ENCODE measurements at regions not wholly inside any gene's neighbourhood (a gene's known extent, or its start where the extent isn't known, plus 50 kb on each side); places are given as distances from the start of the nearest gene placed in this dataset.

DNA sequence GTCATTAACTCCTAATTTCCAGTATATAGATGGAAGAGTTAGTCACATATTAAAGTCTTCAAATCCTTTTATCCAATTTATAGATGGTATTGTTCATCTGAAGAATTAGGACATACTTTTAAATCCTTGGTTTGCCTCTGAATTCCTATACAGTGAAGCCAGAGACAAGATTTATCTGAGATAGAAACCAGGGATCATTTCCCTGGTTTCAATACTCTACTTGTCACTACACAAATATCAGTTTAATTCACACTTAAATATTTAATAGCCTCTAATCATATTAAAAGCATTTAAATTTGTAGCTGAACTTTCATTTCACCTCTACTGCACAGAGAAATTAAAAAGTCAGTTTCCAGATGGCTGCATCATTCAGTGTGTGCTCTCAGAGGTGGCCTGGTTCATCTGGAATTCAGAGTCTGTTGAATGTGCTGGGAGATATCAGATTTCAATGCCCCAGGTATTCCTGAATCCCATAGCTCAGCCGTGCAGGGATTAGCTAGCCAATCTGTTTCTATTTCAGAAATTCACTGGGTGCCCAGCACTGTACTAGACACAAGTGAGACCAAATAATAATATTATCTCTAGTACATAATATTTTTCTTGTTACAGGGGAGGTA, 344.3 kb downstream of the AASDHPPT start:
- no peak for FAIRE-seq
- TF ChIP-seq, protein P1, sequence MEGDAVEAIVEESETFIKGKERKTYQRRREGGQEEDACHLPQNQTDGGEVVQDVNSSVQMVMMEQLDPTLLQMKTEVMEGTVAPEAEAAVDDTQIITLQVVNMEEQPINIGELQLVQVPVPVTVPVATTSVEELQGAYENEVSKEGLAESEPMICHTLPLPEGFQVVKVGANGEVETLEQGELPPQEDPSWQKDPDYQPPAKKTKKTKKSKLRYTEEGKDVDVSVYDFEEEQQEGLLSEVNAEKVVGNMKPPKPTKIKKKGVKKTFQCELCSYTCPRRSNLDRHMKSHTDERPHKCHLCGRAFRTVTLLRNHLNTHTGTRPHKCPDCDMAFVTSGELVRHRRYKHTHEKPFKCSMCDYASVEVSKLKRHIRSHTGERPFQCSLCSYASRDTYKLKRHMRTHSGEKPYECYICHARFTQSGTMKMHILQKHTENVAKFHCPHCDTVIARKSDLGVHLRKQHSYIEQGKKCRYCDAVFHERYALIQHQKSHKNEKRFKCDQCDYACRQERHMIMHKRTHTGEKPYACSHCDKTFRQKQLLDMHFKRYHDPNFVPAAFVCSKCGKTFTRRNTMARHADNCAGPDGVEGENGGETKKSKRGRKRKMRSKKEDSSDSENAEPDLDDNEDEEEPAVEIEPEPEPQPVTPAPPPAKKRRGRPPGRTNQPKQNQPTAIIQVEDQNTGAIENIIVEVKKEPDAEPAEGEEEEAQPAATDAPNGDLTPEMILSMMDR (IDR thresholded peaks at IDR 0.05; ENCODE audit: insufficient read depth, missing control alignments) = no peak
- no peak for DNase-seq (ENCODE audit: insufficient read length, low spot score)

DNA sequence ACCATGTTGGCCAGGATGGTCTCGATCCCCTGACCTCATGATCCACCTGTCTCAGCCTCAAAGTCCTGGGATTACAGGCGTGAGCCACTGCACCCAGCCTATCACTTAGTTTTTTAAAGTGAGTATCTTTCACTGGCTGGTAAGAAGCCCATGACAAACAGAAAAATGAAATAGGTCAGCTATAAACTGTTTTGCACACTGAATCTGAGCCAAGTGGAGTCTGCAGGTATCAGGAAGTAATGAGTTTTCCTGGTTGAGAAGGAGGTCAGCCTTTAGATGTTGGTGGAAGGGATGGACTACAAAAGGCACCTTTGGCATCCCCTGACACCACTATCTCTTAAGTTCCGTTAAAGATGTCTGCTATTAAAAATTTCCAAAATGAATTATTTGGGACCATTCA, 345.1 kb downstream of the AASDHPPT start:
- TF ChIP-seq, protein P1 (IDR thresholded peaks at IDR 0.05; ENCODE audit: insufficient read depth, missing control alignments) = no peak
- DNase-seq (ENCODE audit: insufficient read length, low spot score) = no peak
- FAIRE-seq = no peak

DNA sequence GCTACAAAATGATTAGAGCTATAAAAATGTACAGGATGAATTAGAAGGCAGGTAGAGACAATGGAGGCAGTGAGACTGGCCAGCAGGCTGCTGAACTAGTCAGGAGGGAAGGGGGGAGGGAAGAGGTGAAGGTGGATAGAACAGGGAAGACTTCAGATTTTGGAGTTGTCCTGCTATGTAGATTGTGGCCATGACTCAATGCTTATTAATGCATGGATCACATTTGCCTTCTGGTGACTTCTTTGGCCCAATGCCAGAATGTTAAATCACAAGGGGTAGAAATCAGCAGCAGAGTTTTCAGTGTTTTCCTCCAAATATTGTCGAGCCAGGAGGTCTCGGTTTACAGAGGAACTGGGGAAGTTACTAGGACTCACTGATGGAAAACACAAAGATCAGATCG, 346.6 kb downstream of the AASDHPPT start:
- FAIRE-seq (no peak), DNase-seq (ENCODE audit: insufficient read length, low spot score) (no peak)
- TF ChIP-seq, protein P1 (IDR thresholded peaks at IDR 0.05; ENCODE audit: insufficient read depth, missing control alignments) = no peak

DNA sequence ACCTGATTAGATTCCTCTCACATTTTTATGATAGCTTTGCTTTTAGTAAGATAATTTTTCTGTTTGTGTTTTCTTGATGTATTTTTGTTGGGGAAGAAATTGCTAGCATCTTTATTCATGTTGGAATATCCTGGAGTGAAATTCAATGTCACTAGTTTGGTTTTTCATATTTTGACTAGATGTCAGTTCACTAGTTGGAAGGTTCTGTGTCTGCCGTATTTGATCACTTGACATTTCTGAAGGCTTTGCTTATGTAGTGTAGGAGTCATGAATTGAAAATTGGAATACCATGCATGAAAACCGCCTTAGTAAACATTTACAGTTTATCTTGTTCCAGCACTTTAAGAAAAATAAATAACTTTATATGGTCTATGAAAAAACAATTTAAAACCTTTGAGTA, 348.4 kb downstream of the AASDHPPT start:
- DNase-seq (ENCODE audit: insufficient read length, low spot score) = no peak
- TF ChIP-seq, protein P1 (IDR thresholded peaks at IDR 0.05; ENCODE audit: insufficient read depth, missing control alignments) = no peak
- FAIRE-seq = no peak

DNA sequence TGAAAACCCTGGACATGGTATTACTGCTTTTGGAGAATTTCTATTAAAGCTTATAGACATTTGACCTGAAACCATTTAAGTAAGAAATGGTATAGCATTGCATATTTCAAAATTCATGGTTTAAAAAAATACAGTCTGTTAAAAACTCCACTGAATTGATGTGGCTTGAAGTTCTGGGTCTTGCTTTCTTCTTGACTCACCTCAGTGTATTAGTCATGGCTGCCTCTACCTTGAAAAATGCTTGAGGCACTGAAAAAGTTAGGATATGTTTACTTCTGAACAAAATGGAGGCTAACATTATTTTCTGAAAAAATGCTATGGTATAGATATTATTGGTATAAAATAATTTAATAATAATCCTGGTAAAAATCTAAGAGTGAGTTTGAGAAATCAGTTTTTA, 349.2 kb downstream of the AASDHPPT start:
- no peak for DNase-seq (ENCODE audit: insufficient read length, low spot score)
- FAIRE-seq = no peak
- TF ChIP-seq, protein P1 (IDR thresholded peaks at IDR 0.05; ENCODE audit: insufficient read depth, missing control alignments) = no peak

DNA sequence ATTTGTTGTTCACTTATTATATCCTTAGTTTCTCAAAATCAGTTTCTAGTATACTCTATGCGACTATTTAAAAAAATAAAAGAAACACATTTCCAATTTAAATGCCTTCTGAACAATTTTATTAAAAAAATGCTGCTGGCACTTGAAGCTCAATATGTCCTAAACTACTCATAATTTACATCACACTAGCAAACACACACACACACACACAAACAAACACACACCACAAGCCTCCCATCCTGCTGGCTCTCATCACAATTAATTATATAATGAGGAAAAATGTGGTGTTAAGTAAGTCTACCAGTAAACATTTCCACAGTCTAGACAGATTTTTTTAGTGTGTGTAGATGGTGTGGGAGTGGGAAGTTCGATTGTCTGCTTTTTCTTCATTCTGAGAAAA, 350.3 kb downstream of the AASDHPPT start:
- TF ChIP-seq, protein P1 (IDR thresholded peaks at IDR 0.05; ENCODE audit: insufficient read depth, missing control alignments) = no peak
- FAIRE-seq (no peak), DNase-seq (ENCODE audit: insufficient read length, low spot score) (no peak)

DNA sequence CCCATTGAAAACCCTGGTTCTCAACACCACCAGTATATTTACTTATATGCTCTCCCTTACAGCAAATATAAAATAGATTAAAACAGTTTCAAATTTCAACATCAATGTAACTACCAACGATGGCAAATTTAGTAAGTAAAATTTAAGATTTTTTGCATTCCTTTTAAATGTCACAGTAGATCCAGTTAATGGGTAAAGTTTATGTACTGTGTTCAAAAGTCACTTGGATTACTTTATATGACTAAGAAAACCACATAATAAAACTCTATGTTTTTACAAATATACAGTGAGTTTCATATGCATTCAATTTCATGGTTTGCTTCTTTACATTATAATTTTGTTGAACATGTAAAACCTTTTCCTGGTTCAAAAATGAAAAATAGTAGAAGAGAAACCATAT, 364.6 kb downstream of the AASDHPPT start:
- TF ChIP-seq, protein P1 (IDR thresholded peaks at IDR 0.05; ENCODE audit: insufficient read depth, missing control alignments) = no peak
- DNase-seq (ENCODE audit: insufficient read length, low spot score) (no peak), FAIRE-seq (no peak)
